CD4-positive, alpha-beta T cell treated with Interleukin-17A for 4 hours (primary cell): ENCODE measurements at regions not wholly inside any gene's neighbourhood (a gene's known extent, or its start where the extent isn't known, plus 50 kb on each side); places are given as distances from the start of the nearest gene placed in this dataset.
"Not testable (repeated sequence)": the region's sequence is repeated elsewhere in the genome, so short reads cannot be mapped to it uniquely, and the experiment has no call there.

ENCODE experiments used
- DNase-seq: peaks from one replicate; pipeline ENCODE4 v3.0.0-alpha.2; 2020; ENCODE audit warnings: mixed read lengths

GRCh38 chr5:72760259-72760658 lies 56.2 kb upstream of the TNPO1 start:
- no peak for DNase-seq

GRCh38 chr5:72752909-72753308 lies 63.6 kb upstream of the TNPO1 start:
- DNase-seq, result no peak

GRCh38 chr5:72749362-72749997 lies 67.0 kb upstream of the TNPO1 start:
- no peak for DNase-seq

- no peak for DNase-seq
Measured at GRCh38 chr5:72747826-72748225, 68.6 kb upstream of the TNPO1 start.

- no peak for DNase-seq
Measured at GRCh38 chr5:72746736-72747135, 69.7 kb upstream of the TNPO1 start.

- DNase-seq, result no peak
Measured at GRCh38 chr5:72744136-72744535, 72.3 kb upstream of the TNPO1 start.

- DNase-seq, result no peak
Measured at GRCh38 chr5:72741805-72742204, 74.7 kb upstream of the TNPO1 start.

GRCh38 chr5:72733810-72734209 lies 82.7 kb upstream of the TNPO1 start:
- DNase-seq, result no peak

- no peak for DNase-seq
Measured at GRCh38 chr5:72723581-72723980, 92.9 kb upstream of the TNPO1 start.

- DNase-seq, result no peak
Measured at GRCh38 chr5:72722792-72723452, 93.5 kb upstream of the TNPO1 start.

GRCh38 chr5:72721844-72722243 lies 94.6 kb upstream of the TNPO1 start:
- DNase-seq, result no peak

- DNase-seq, result no peak
Measured at GRCh38 chr5:72720205-72720604, 96.3 kb upstream of the TNPO1 start.

- DNase-seq, result no peak
Measured at GRCh38 chr5:72711351-72711750, 105.1 kb upstream of the TNPO1 start.

- no peak for DNase-seq
Measured at GRCh38 chr5:72709341-72709740, 107.1 kb upstream of the TNPO1 start.

GRCh38 chr5:72705178-72705577 lies 111.3 kb upstream of the TNPO1 start:
- DNase-seq, result no peak

- DNase-seq, result no peak
Measured at GRCh38 chr5:72703876-72704275, 112.6 kb upstream of the TNPO1 start.

GRCh38 chr5:72702881-72703434 lies 113.5 kb upstream of the TNPO1 start:
- DNase-seq, result no peak

- not testable (repeated sequence) for DNase-seq
Measured at GRCh38 chr5:72702105-72702504, 114.4 kb upstream of the TNPO1 start.

GRCh38 chr5:72698481-72698880 lies 118.0 kb upstream of the TNPO1 start:
- no peak for DNase-seq

- no peak for DNase-seq
Measured at GRCh38 chr5:72697622-72698021, 118.8 kb upstream of the TNPO1 start.

GRCh38 chr5:72695659-72696058 lies 120.8 kb upstream of the TNPO1 start:
- DNase-seq, result no peak

- no peak for DNase-seq
Measured at GRCh38 chr5:72694856-72695255, 121.6 kb upstream of the TNPO1 start.

- DNase-seq, result no peak
Measured at GRCh38 chr5:72693546-72694205, 122.8 kb upstream of the TNPO1 start.
